VCaP (cell line): ENCODE measurements at regions not wholly inside any gene's neighbourhood (a gene's known extent, or its start where the extent isn't known, plus 50 kb on each side); places are given as distances from the start of the nearest gene placed in this dataset.

Experiments used
- H3K27ac ChIP-seq: fragments of 450-650 bp; 2 replicates; pipeline ENCODE4 v1.5.1; 2017
- TF ChIP-seq, protein P1 (sequence below): fragments of 450-650 bp; conservative IDR thresholded peaks from 2 replicates; pipeline ENCODE4 v1.5.1; 2017; ENCODE audit warnings: mild to moderate bottlenecking, moderate library complexity

DNA sequence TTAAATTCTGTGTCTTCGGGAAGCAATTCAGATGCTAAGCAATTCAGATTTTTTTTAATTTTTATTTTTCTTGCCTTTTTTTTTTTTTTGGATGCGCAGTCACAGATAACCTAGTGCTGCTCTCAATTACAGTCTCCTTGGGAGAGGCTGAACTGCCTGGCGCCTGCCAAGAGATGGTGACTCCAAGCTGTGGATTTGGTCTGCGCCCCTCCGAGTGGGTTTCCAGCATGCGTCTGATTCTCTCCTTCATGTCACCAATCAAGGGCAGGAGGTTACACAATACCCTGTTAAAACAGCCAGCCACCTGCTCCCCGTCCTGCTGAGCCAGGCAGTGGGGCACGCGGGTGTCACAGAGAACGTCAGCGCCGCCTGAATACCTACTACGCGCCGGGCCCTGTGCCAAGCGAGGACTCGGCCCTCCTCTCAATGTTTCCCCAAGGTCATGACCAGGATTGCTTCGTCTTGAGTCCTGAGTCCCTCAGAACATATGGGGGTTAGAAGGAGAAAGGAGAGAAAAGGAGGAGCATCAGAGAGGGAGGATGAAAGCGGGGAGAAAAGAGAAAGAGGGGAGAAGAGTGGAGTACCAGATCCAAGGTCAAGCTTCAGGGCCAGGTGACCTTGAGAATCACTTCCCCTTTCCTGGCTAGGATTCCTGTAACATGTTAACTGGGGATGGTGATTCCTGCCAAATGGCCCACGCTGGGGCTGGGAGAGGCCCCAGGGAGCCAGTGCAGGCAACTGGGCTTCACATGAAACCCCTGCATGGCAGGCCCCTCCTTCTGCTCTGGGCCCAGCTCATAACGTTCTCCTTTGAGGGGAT, 213.6 kb downstream of the URI1 start:
- TF ChIP-seq, protein P1, sequence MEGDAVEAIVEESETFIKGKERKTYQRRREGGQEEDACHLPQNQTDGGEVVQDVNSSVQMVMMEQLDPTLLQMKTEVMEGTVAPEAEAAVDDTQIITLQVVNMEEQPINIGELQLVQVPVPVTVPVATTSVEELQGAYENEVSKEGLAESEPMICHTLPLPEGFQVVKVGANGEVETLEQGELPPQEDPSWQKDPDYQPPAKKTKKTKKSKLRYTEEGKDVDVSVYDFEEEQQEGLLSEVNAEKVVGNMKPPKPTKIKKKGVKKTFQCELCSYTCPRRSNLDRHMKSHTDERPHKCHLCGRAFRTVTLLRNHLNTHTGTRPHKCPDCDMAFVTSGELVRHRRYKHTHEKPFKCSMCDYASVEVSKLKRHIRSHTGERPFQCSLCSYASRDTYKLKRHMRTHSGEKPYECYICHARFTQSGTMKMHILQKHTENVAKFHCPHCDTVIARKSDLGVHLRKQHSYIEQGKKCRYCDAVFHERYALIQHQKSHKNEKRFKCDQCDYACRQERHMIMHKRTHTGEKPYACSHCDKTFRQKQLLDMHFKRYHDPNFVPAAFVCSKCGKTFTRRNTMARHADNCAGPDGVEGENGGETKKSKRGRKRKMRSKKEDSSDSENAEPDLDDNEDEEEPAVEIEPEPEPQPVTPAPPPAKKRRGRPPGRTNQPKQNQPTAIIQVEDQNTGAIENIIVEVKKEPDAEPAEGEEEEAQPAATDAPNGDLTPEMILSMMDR: no peak
- H3K27ac ChIP-seq: no peak overlapping the region

DNA sequence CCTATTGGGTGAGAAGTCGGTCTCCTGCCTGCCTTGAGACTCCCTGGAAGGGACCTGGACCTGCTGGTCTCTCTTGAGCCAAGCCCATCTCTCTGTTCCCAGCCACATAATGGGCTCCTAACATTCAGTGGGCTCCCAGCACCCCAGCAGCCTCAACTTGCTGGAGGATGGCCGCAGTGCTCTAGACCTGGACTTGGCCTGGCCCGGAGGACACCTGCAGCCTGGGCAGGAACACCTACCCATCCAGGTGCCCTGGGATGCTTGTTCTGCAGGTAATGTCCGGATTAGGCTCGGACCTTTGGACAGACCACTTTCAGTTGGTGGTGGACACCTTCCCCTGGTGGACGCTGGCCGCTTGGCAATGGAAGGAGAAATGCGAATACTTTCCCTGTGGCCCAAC, 214.6 kb downstream of the URI1 start:
- TF ChIP-seq, protein P1: no peak
- H3K27ac ChIP-seq: no peak overlapping the region

DNA sequence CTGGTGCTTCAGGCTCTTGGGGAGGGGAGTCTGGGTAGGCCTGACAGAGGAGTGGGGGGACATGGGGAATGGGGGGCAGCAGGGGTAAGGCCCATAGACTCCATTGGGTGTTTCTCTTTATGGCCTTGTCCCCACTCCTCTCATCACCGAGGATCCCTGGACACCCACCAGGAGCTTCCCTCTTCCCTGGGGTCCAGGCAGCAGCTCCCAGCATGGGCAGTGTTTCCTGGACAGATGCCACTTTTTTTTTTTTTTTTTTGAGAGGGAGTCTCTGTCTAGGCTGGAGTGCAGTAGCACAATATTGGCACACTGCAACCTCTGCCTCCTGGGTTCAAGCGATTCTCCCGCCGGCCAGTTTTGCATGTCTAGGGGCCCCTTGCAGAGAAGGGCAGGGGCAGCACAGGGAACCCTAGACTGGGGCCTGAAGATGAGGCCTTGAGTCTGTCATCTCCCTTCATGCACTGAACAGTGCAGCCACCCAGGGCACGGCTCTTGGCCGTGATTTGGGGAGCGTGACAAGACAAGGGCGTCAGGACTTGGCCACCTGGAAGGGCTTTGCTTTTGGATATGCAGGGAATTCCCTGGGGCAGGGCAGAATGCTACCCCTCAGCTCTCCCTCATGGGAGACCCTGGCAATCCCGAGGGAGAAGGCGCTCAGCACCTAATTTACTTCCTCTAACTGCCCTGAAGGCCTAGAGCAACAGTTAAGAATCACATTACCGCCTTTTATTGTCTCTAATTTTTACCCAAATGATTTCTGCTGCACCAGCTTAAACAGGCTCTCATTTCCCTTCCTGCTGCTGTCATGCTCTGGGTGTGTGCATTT, 213.9 kb upstream of the ZNF536 start:
- no peak overlapping the region for H3K27ac ChIP-seq
- TF ChIP-seq, protein P1: no peak

DNA sequence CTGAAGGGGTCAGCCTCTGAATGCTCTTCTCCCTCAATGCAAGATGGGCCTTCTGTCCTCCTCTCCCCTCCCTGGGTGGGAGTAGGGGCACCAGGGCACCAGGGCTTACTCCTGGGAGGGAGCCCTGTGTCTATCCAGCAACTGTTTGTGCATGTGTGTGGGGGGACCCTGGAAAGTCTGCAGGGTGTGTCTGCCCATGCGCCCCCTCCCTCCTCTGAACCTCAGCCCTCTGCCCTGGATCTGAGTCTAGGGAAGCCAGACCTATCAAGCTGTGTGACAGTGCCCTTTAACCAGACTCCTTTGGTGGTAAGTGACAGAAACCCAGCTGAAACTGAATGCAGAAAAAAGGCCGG, 213.3 kb upstream of the ZNF536 start:
- TF ChIP-seq, protein P1: no peak
- no peak overlapping the region for H3K27ac ChIP-seq

DNA sequence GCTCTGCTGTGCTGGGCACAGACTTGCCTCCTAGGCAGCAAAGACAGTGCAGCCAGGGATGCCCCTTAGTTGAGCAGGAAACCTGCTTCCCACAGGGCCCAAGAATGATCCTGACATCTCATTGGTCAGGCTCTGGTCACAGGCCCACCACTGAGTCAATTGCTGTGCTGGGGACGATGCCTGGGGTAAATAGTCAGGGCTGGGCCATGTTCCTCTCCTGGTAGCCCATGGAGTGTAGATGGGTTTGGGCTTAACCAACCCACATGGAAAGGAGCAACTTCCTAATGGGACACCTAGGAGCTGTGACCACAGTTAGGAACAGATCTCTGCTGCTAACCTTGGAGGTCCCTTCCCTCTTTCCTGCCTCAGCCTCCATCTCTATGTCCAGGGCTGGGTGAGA, 212.5 kb upstream of the ZNF536 start:
- TF ChIP-seq, protein P1: no peak
- H3K27ac ChIP-seq: no peak overlapping the region

DNA sequence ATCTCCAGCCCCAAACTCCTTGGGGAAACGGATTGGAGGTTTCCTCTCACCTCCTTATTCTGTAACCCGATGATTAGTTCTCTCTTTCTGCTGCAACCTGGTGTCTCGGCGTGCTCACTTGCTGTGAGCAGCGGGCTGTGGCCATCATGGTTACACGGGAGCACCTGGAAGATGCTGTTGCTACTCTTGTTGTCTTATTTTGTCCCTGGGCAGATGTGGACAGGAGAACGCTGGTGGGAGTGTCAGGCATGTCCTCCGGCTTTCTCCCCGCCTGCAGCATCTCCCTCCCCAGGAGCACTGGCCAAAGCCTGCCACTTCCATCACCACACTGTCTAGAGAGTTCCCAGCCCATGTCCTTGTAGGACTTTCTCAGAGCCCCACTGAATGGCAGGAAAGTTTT, 211.8 kb upstream of the ZNF536 start:
- TF ChIP-seq, protein P1: no peak
- no peak overlapping the region for H3K27ac ChIP-seq

DNA sequence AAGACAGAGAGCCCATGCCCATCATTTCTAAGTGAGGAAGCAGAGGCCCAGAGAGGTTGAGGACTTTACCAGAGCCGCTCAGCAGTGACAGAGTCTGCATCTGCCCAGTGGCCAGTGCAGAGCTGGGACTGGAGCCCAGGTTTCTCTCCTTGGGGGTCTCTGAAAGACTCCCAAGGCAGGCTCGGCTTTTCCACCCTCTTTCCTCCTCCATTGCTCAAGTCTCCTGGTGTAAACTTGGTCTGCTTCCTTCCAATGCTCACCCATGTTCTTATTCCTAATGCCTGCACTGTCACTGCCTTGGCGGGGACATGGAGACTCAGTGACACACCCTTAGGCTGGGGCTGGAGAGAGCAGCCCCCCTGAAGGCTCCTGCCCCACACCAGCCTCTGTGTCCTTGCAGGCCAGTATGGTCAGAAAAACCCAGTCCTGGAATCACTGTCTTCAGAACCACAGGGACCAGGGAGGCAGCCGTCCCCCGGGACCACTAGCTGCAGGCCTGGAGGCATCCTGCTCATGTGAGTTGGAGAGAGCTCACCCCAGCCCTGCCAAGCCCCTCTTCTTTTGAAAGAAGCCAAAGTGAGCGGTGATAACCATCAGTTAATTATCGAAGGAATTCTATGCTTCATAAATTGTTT, 211.0 kb upstream of the ZNF536 start:
- TF ChIP-seq, protein P1: no peak
- no peak overlapping the region for H3K27ac ChIP-seq
